Activated CD4-positive, alpha-beta T cell treated with anti-CD3 and anti-CD28 coated beads for 1 hour (primary cell): ENCODE measurements at regions not wholly inside any gene's neighbourhood (a gene's known extent, or its start where the extent isn't known, plus 50 kb on each side); places are given as distances from the start of the nearest gene placed in this dataset.
"Not testable (repeated sequence)": the region's sequence is repeated elsewhere in the genome, so short reads cannot be mapped to it uniquely, and the experiment has no call there.

Experiments
- DNase-seq: peaks from one replicate; pipeline ENCODE4 v3.0.0-alpha.2; 2020

DNA sequence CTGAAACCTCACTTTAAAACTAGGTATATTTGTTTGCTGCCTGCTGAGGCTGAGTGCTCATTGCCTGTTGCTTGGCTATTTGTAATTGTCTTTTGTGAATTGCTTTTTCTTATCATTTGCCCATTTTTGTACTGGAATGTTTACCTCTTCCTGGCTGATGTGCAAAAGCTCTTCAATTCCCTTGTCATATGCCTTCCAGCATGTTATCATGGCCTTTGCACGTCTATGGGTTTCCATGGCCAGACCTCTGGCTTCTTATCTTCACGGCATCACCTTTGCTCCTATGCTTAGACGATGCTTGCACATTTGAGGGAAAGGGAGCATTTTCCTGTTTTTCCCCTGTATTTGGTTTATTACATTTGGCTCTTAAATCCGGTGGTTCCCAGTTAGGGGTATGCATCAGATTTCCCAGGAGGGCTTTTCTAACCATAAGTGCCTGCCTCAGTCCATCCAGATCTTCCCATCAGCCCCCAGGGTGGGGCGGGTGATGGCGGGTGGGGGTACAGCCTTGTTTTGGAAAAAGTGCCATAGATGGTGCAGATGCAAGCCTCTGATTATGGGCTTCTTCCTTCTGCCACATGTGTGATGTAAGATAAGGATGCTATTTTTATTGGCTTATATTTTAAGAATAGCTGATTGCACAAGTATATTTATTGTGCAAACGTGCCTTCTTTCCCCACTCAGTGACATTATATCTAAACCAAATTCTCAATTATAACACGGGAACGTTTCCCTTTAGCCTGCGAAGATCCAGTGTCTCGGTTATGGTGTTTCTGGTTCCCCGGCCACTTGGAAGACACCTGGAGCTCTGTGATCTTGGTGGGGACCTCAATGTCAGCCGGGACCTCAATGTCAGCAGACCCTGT, 70.6 kb upstream of the SEPTIN5 start:
- no peak for DNase-seq

GRCh38 chr22:19644314-19645223, 69.7 kb upstream of the SEPTIN5 start:
- DNase-seq = no peak

- no peak for DNase-seq
Observed at GRCh38 chr22:19645391-19645790, 68.9 kb upstream of the SEPTIN5 start.

DNA sequence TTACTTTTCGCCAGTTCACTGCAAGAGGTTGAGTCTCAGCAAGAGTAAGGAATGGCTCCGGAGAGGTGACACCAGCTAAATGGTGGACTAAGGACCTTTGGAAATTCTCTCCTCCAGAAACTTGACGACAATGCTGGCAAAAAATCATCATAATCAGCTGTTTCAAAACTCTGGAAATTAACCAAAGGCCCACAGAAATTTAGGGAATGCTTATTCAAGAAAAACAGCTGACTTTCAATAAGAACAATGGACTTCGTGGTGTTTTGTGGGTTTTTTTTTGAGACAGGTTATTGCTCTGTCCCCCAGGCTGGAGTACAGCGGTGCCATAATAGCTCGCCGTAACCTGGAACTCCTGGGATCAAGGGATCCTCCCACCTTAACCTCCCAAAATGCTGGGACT, 68.4 kb upstream of the SEPTIN5 start:
- DNase-seq = no peak

GRCh38 chr22:19646383-19646782, 67.9 kb upstream of the SEPTIN5 start:
- DNase-seq = no peak

DNA sequence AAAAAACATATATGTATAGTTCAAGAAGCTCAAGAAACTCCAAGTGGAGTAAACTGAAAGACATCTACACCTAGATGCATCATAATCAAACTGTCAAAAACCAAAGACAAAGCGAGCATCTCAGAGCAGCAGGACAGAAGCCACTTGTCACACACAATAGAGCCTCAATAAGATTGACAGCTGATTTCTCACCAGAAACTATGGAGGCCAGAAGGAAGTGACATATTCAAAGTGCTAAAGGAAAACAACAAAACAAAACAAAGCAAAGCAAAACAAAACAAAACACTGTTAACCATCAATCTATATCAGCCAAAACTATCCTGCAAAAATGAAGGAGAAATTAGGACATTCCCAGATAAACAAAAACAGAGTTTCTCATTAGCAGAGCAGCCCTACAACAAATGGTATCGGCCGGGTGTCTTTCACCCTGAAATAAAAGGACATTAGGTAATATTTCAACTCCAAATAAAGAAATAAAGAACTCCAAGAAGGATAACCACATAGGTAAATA, 65.8 kb upstream of the SEPTIN5 start:
- DNase-seq = no peak

- DNase-seq = no peak
Observed at GRCh38 chr22:19652316-19652715, 62.0 kb upstream of the SEPTIN5 start.

GRCh38 chr22:19654338-19654987, 59.8 kb upstream of the SEPTIN5 start:
- no peak for DNase-seq

DNA sequence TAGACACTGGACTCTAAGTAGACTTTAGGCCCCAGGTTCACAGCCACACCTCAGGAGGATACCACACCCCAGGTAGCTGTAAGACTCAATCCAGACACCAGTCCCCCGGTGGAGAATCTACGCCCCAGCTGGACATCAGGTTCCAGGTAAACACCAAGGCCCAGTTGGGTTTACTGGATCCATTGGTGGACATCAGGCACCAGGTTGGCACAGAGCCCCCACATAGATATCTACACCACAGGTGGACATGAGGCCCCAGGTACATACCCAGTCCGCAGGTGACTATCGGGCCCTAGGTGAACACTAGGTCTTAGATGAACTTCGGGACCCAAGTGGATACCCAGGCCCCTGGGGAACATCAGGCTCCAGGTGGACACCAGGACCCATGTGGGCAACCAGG, 58.9 kb upstream of the SEPTIN5 start:
- DNase-seq = no peak

- no peak for DNase-seq
Observed at GRCh38 chr22:19656541-19657251, 57.6 kb upstream of the SEPTIN5 start.

- no peak for DNase-seq
Observed at GRCh38 chr22:19657252-19658056, 56.8 kb upstream of the SEPTIN5 start.

- no peak for DNase-seq
Observed at GRCh38 chr22:19658057-19658966, 56.0 kb upstream of the SEPTIN5 start.

GRCh38 chr22:19658967-19659804, 55.1 kb upstream of the SEPTIN5 start:
- DNase-seq = no peak

DNA sequence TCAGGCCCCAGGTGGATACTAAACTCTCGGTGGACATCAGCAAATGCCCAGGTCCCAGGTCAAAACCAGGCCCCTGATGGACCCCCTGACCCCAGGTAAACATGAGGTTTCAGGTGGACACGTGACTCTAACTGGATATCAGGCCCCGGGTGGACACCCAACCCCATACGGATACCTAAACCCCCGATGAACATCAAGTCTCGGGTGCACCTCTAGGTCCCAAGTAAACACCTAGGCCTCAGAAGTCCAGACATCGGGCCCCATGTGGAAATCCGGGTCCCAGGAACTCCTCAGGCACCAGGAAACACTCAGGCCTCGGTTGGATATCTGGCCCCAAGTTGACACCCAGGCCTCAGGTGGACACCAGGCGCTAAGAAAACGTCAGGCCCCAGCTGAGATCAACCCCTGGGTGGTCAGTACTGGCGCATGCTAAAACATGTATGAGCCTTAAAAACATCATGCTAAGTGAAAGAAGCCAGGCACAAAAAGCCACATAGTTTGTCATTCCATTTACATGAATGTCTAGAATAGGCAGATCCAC, 54.4 kb upstream of the SEPTIN5 start:
- DNase-seq = no peak

DNA sequence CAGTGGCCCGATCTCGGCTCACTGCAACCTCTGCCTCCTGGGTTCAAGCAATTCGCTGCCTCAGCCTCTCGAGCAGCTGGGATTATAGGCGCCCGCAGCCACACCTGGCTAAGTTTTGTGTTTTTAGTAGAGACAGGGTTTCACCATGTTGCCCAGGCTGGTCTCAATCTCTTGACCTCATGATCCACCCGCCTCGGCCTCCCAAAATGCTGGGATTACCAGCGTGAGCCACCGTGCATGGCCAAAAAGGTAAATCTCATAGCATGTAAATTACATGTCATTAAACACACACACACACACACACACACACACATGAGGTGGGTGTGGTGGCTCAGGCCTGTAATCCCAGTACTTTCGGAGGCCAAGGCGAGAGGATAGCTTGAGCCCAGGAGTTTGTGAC, 53.7 kb upstream of the SEPTIN5 start:
- not testable (repeated sequence) for DNase-seq

GRCh38 chr22:19661156-19661555, 53.1 kb upstream of the SEPTIN5 start:
- DNase-seq = no peak

- DNase-seq = not testable (repeated sequence)
Observed at GRCh38 chr22:19662049-19662684, 52.1 kb upstream of the SEPTIN5 start.

DNA sequence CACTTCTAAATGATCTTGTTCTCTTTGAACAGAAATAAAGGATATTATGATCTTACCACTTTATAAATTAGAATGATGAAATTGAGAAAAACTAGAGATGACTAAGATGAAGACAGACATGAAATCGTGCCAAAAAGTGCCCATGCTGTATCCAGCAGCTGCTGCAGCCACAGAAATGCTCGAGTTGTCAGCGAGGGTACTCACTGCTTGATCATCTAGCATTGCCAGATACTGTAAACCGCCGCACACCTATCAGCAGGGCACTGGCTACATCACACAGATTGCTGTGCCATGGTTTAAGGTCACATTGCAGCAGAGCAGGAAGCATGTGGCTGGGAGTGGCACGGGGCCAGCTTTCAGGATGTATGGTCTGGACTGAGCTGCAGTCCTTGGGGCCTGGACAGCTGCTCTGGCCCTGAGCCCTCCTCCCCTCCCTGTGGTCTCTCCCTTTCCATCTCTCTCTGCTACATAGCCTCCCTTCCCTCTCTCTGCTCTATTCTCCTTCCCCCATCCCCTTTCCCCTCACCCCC, 51.0 kb upstream of the SEPTIN5 start:
- DNase-seq = no peak
